GM20000 (cell line): ENCODE measurements at regions not wholly inside any gene's neighbourhood (a gene's known extent, or its start where the extent isn't known, plus 50 kb on each side); places are given as distances from the start of the nearest gene placed in this dataset.

ENCODE experiments used
- DNase-seq: peaks from one replicate; pipeline ENCODE4 v3.0.0; 2012; ENCODE audit warnings: low spot score
- TF ChIP-seq, protein P1 (sequence below): IDR thresholded peaks from 2 replicates; pipeline ENCODE4 v1.5.1; 2012; ENCODE audit warnings: mild to moderate bottlenecking, control low read depth; ENCODE audit errors: extremely low read depth, missing control alignments

DNA sequence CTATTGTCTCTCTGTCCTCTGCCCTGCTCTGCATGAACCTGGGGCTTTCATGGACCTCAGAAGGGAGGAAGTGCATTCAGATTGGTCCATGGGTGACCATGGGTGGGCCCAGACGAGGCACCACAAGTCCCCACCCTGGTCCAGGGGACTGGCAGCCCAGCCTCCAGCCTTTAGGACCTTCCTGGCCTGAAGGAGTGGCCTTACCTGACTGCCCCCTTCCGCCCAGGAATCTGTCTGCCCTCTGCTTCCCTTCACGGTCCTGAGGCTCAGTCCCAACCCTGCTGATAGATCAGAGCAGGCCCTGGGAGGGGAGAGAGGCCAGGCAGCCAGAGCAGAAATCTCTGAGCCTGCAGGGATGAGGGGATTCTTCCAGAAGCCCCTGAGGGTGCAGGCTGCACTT is 455.4 kb downstream of the PCDH18 start:
- DNase-seq = no peak
- TF ChIP-seq, protein P1, sequence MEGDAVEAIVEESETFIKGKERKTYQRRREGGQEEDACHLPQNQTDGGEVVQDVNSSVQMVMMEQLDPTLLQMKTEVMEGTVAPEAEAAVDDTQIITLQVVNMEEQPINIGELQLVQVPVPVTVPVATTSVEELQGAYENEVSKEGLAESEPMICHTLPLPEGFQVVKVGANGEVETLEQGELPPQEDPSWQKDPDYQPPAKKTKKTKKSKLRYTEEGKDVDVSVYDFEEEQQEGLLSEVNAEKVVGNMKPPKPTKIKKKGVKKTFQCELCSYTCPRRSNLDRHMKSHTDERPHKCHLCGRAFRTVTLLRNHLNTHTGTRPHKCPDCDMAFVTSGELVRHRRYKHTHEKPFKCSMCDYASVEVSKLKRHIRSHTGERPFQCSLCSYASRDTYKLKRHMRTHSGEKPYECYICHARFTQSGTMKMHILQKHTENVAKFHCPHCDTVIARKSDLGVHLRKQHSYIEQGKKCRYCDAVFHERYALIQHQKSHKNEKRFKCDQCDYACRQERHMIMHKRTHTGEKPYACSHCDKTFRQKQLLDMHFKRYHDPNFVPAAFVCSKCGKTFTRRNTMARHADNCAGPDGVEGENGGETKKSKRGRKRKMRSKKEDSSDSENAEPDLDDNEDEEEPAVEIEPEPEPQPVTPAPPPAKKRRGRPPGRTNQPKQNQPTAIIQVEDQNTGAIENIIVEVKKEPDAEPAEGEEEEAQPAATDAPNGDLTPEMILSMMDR = no peak

DNA sequence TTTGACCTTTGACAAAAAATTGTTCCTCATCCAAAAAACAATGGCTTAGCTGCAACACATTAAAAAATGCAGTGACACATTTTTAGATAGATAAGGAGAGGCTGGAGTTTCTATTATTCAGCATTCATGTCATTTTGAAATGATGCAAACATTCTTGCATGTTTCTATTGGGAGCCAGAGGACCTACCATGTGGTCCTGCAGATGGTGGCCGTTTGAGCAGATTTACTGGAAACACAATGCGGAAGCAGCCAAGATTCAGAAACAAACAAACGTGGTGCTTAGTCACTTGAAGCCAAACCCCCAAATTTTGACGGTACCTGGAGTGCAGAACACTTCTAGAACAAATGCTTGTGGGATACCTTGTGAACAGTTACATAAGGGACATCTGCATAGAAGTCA is 456.7 kb downstream of the PCDH18 start:
- TF ChIP-seq, protein P1 = no peak
- DNase-seq = no peak

DNA sequence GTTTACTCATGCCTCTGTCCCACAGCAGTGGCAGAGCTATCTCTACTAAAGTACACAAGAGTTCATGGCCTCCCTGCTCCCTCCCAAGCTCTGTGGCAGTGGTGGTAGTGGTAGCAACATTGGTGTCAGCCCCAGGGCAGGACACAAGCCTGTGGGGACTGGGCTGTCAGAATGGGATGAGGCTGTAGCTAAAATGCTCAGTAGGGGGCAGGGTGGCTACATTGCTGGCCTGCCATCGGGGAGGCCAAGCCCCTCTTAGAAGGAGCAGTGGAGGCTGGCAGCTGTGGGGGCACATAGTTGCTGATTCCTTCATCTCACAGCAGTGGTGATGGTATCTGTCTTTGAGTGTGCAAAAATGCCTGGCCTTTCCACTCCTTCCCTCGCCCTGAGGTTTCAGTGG is 461.7 kb downstream of the PCDH18 start:
- TF ChIP-seq, protein P1 = no peak
- DNase-seq = no peak

DNA sequence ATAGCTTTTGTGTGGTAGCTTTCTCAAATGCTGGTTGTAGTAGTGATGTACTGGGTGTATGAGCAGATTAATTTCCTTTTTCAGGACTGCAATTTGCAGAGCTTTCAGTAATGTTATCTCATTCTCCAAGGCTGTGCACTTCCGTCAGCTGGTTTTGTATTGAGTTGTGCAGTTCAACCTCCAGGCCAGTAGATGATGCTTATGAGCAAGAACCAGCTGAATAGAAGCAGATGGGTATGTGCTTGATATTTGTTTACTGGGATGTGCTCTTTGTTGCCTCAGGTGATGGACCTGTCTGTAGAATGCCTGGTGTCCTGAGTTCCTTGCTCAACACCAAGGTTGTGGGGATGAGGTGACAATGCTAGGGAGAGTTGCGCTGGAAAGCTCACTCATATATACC is 462.8 kb downstream of the PCDH18 start:
- TF ChIP-seq, protein P1 = no peak
- no peak for DNase-seq

DNA sequence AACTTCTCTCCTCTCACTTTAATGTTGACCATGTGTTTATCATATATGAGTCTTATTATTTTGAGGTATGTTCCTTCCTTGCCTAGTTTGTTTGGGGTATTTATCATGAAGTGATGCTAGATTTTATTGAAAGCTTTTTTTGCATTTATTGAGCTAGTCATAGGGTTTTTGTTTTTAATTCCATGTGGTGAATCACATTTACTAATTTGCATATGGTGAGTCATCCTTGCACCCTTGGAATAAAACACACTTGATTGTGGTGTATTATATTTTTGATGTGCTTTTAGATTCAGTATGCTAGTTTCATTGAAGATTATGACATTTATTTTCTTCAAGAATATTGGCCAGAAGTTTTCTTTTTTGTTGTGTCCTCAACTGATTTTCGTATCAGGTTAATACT is 464.6 kb downstream of the PCDH18 start:
- no peak for DNase-seq
- TF ChIP-seq, protein P1 = no peak

DNA sequence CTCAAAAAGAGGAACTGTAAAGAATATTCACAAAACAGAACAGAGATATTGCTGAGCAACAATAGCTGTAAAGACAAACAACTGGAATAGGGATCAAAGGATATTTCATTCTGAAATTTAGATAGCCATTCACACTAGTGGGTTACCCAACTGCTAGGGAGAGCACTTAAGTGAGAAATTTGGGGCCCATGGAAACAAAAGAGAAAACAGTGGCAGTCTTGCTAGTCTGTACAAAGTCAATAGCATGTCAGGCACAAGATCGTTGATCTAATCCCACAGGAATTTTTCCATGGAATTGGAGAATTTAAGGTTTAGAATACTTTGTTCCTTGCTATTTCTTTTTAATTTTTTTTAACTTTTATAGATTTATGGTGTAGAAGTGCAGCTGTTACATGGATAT is 467.0 kb downstream of the PCDH18 start:
- no peak for DNase-seq
- TF ChIP-seq, protein P1 = no peak

DNA sequence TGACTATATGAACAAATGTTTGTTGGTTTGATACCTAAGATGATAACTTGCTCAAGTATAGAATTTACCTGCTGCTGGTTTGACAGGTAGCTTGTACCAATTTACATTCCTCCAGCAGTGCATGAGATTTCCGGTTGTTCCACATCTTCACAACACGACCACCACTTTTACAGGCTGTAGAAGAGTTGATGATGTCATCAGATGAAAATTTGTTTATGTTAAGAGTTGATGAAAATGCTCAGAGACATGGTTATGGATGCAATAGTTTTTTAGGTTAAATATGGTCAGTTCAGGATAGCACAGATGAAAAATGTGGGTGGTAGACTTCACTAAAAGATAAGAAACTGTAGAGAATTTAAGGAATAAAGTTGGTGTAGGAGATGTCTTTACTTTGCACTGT is 468.3 kb downstream of the PCDH18 start:
- DNase-seq = no peak
- TF ChIP-seq, protein P1 = no peak
